ENCODE measurements at regions not wholly inside any gene's neighbourhood (a gene's known extent, or its start where the extent isn't known, plus 50 kb on each side); places are given as distances from the start of the nearest gene placed in this dataset.

GRCh38 chr6:48176645-48177308 is 65.8 kb upstream of the PTCHD4 start:
- DNase-seq (ENCODE audit: low read depth, low spot score): no peak

GRCh38 chr6:48169635-48170034 is 58.6 kb upstream of the PTCHD4 start:
- no peak for DNase-seq (ENCODE audit: low read depth, low spot score)
